ENCODE measurements at regions not wholly inside any gene's neighbourhood (a gene's known extent, or its start where the extent isn't known, plus 50 kb on each side); places are given as distances from the start of the nearest gene placed in this dataset.

GRCh38 chr14:83042858-83043257 lies 1509.2 kb upstream of the SEL1L start:
- H3K27ac ChIP-seq (ENCODE audit: low read depth, low read length, poor library complexity, severe bottlenecking): no peak overlapping the region
- ChIA-PET POLR2A (no interaction called here), CTCF (ENCODE audit: unreplicated experiment) (no interaction called here)
- intact Hi-C loops (cut with micrococcal nuclease; ENCODE audit: unreplicated experiment): no loop called here
- H3K4me3 ChIP-seq (ENCODE audit: low read depth, low read length, poor library complexity, severe bottlenecking): no peak overlapping the region
- H3K36me3 ChIP-seq (ENCODE audit: insufficient read depth, low read length): no peaks in the 10 kb centered on the region
- H3K9me2 ChIP-seq (ENCODE audit: insufficient read depth, low read length): no peaks in the 10 kb centered on the region
- no peaks in the 10 kb centered on the region for H3K79me2 ChIP-seq (ENCODE audit: insufficient read depth, low read depth, low read length)
- TF ChIP-seq EZH2phosphoT487 (IDR thresholded peaks at IDR 0.05; ENCODE audit: borderline replicate concordance, low read depth, low read length) (no peak), CTCF (conservative IDR thresholded peaks at IDR 0.05; ENCODE audit: low read length) (no peak)
- no TSS peak for BruUV-seq (replicated peaks)
- no peak overlapping the region for H3K4me2 ChIP-seq (ENCODE audit: low read length)
- no peaks in the 10 kb centered on the region for H4K20me1 ChIP-seq (ENCODE audit: insufficient read depth, low read length)
- no peak for DNase-seq (ENCODE audit: low spot score)
- no peaks in the 10 kb centered on the region for H3K9me3 ChIP-seq (ENCODE audit: low read length)
- H2AFZ ChIP-seq (ENCODE audit: low read length): no peak overlapping the region
- no peaks in the 10 kb centered on the region for H3K4me1 ChIP-seq (ENCODE audit: insufficient read depth, low read length, poor library complexity, severe bottlenecking)

GRCh38 chr14:83044001-83044400 lies 1510.3 kb upstream of the SEL1L start:
- no peaks in the 10 kb centered on the region for H3K36me3 ChIP-seq (ENCODE audit: insufficient read depth, low read length)
- no peaks in the 10 kb centered on the region for H3K9me3 ChIP-seq (ENCODE audit: low read length)
- H3K27ac ChIP-seq (ENCODE audit: low read depth, low read length, poor library complexity, severe bottlenecking): no peak overlapping the region
- no peak overlapping the region for H2AFZ ChIP-seq (ENCODE audit: low read length)
- TF ChIP-seq CTCF (conservative IDR thresholded peaks at IDR 0.05; ENCODE audit: low read length) (no peak), EZH2phosphoT487 (IDR thresholded peaks at IDR 0.05; ENCODE audit: borderline replicate concordance, low read depth, low read length) (no peak)
- H3K4me3 ChIP-seq (ENCODE audit: low read depth, low read length, poor library complexity, severe bottlenecking): no peak overlapping the region
- BruUV-seq (replicated peaks): no TSS peak
- DNase-seq (ENCODE audit: low spot score): no peak
- ChIA-PET CTCF (ENCODE audit: unreplicated experiment) (no interaction called here), POLR2A (no interaction called here)
- no peaks in the 10 kb centered on the region for H3K9me2 ChIP-seq (ENCODE audit: insufficient read depth, low read length)
- intact Hi-C loops (cut with micrococcal nuclease; ENCODE audit: unreplicated experiment): no loop called here
- H3K79me2 ChIP-seq (ENCODE audit: insufficient read depth, low read depth, low read length): no peaks in the 10 kb centered on the region
- H3K4me1 ChIP-seq (ENCODE audit: insufficient read depth, low read length, poor library complexity, severe bottlenecking): no peaks in the 10 kb centered on the region
- no peaks in the 10 kb centered on the region for H4K20me1 ChIP-seq (ENCODE audit: insufficient read depth, low read length)
- no peak overlapping the region for H3K4me2 ChIP-seq (ENCODE audit: low read length)

GRCh38 chr14:83047059-83047830 lies 1513.6 kb upstream of the SEL1L start:
- H4K20me1 ChIP-seq (ENCODE audit: insufficient read depth, low read length): no peaks in the 10 kb centered on the region
- intact Hi-C loops (cut with micrococcal nuclease; ENCODE audit: unreplicated experiment): no loop called here
- H3K4me2 ChIP-seq (ENCODE audit: low read length): no peak overlapping the region
- no peak overlapping the region for H3K27ac ChIP-seq (ENCODE audit: low read depth, low read length, poor library complexity, severe bottlenecking)
- CTCF ChIA-PET (ENCODE audit: unreplicated experiment): no interaction called here
- H3K4me3 ChIP-seq (ENCODE audit: low read depth, low read length, poor library complexity, severe bottlenecking): no peak overlapping the region
- H3K4me1 ChIP-seq (ENCODE audit: insufficient read depth, low read length, poor library complexity, severe bottlenecking): no peaks in the 10 kb centered on the region
- H2AFZ ChIP-seq (ENCODE audit: low read length): no peak overlapping the region
- POLR2A ChIA-PET: no interaction called here
- no peak for DNase-seq (ENCODE audit: low spot score)
- no peak for TF ChIP-seq EZH2phosphoT487 (IDR thresholded peaks at IDR 0.05; ENCODE audit: borderline replicate concordance, low read depth, low read length)
- no peak for TF ChIP-seq CTCF (conservative IDR thresholded peaks at IDR 0.05; ENCODE audit: low read length)
- H3K9me2 ChIP-seq (ENCODE audit: insufficient read depth, low read length): no peaks in the 10 kb centered on the region
- no peaks in the 10 kb centered on the region for H3K79me2 ChIP-seq (ENCODE audit: insufficient read depth, low read depth, low read length)
- no peaks in the 10 kb centered on the region for H3K9me3 ChIP-seq (ENCODE audit: low read length)
- no TSS peak for BruUV-seq (replicated peaks)
- no peaks in the 10 kb centered on the region for H3K36me3 ChIP-seq (ENCODE audit: insufficient read depth, low read length)

All from OCI-LY7 (cell line).